B cell (primary cell): ENCODE measurements at regions not wholly inside any gene's neighbourhood (a gene's known extent, or its start where the extent isn't known, plus 50 kb on each side); places are given as distances from the start of the nearest gene placed in this dataset.

Experiments used
- ATAC-seq: fragments of 200-7000 bp; cut with Tn5 transposase; one replicate; pipeline ENCODE4 v1.10.0; 2021; ENCODE audit warnings: low read depth, mild to moderate bottlenecking, moderate number of reproducible peaks, moderate library complexity
- CTCF ChIA-PET: fragments of 350-600 bp; sonication (Branson Sonifier 250); formaldehyde crosslinking; loops from one replicate; lab custom pipeline; 2021; ENCODE audit warnings: antibody characterized with exemption, inconsistent platforms; lab: Charles Lee
- POLR2A ChIA-PET: fragments of 350-600 bp; sonication (Branson Sonifier 250); formaldehyde crosslinking; loops from one replicate; lab custom pipeline; 2021; ENCODE audit warnings: antibody characterized with exemption; lab: Charles Lee
- DNase-seq: peaks from one replicate; pipeline ENCODE4 v3.0.0; 2013
- H2AFZ ChIP-seq: 2 replicates; pipeline ENCODE4 v1.6.1; 2012; ENCODE audit warnings: mild to moderate bottlenecking, low read depth, low read length; ENCODE audit not compliant: insufficient read depth, poor library complexity, severe bottlenecking
- H3K27ac ChIP-seq, 2 donors: 1 replicate in 1 of 2; 2 replicates in 1 of 2; pipeline ENCODE4 v1.5.1; 2012 to 2013; ENCODE audit warnings: low read length in 2 of 2, mild to moderate bottlenecking in 2 of 2, moderate library complexity in 1 of 2
- H3K27me3 ChIP-seq, 4 experiments: fragments of 200-600 bp in 1 of 4; sonication (generic) in 1 of 4; replicated peaks in 1 of 4; 1 replicate in 2 of 4; 2 replicates in 2 of 4; pipeline versions ENCODE4 v1.6.1 to v1.7.0; 2013 to 2016; ENCODE audit warnings: low read length in 3 of 4, mild to moderate bottlenecking in 2 of 4, mixed read lengths in 1 of 4, moderate library complexity in 1 of 4; ENCODE audit not compliant: insufficient read depth in 4 of 4, control insufficient read depth in 3 of 4; ENCODE audit errors: control extremely low read depth in 1 of 4
- H3K36me3 ChIP-seq, 2 experiments: replicated peaks in 1 of 2; 1 replicate in 1 of 2; 2 replicates in 1 of 2; pipeline versions ENCODE4 v1.6.1 to v1.7.1; 2013; ENCODE audit warnings: low read length in 1 of 2; ENCODE audit not compliant: insufficient read depth in 2 of 2, control insufficient read depth in 1 of 2; ENCODE audit errors: control extremely low read depth in 1 of 2, extremely low read depth in 1 of 2
- H3K4me1 ChIP-seq, 2 donors: fragments of 200-600 bp in 1 of 2; sonication (generic) in 1 of 2; 1 replicate in 1 of 2; 2 replicates in 1 of 2; pipeline versions ENCODE4 v1.5.1 to v1.6.1; 2013 to 2017; ENCODE audit warnings: low read length in 2 of 2; ENCODE audit not compliant: control insufficient read depth in 2 of 2, insufficient read depth in 2 of 2
- H3K4me2 ChIP-seq: replicated peaks from 2 replicates; pipeline ENCODE3; 2012; ENCODE audit warnings: mild to moderate bottlenecking, low read depth, low read length; ENCODE audit not compliant: poor library complexity, severe bottlenecking
- H3K4me3 ChIP-seq, 5 experiments: fragments of 200-600 bp in 1 of 5; sonication (generic) in 1 of 5; 1 replicate in 3 of 5; 2 replicates in 2 of 5; pipeline versions ENCODE4 v1.5.1 to v1.7.0; 2011 to 2016; ENCODE audit warnings: low read length in 4 of 5, mild to moderate bottlenecking in 4 of 5, low read depth in 2 of 5, control low read depth in 1 of 5, moderate library complexity in 1 of 5; ENCODE audit not compliant: insufficient read depth in 1 of 5; ENCODE audit errors: control extremely low read depth in 1 of 5, extremely low read depth in 1 of 5
- H3K79me2 ChIP-seq: fragments of 200-600 bp; sonication (generic); one replicate; pipeline ENCODE4 v1.6.0; 2016; ENCODE audit warnings: low read length; ENCODE audit not compliant: control insufficient read depth, insufficient read depth
- H3K9ac ChIP-seq: fragments of 200-600 bp; sonication (generic); 2 replicates; pipeline ENCODE4 v1.6.1; 2017; ENCODE audit warnings: mild to moderate bottlenecking, low read length, moderate library complexity
- H3K9me3 ChIP-seq, 3 donors: one replicate each; pipeline versions ENCODE4 v1.6.1 to v1.7.1; 2013; ENCODE audit warnings: low read length in 2 of 3; ENCODE audit not compliant: control insufficient read depth in 2 of 3, insufficient read depth in 1 of 3; ENCODE audit errors: control extremely low read depth in 1 of 3
- H4K20me1 ChIP-seq: 2 replicates; pipeline ENCODE4 v1.6.0; 2012; ENCODE audit warnings: mild to moderate bottlenecking, low read length; ENCODE audit not compliant: insufficient read depth, control insufficient read depth, poor library complexity, severe bottlenecking
- H3K27ac Mint-ChIP-seq: one replicate; pipeline ENCODE4 v1.8.0; 2021; ENCODE audit warnings: mixed read lengths
- H3K27me3 Mint-ChIP-seq: one replicate; pipeline ENCODE4 v1.8.0; 2021; ENCODE audit warnings: mixed read lengths
- H3K4me1 Mint-ChIP-seq: one replicate; pipeline ENCODE4 v1.8.0; 2021; ENCODE audit warnings: mixed read lengths
- H3K4me3 Mint-ChIP-seq: one replicate; pipeline ENCODE4 v1.8.0; 2021; ENCODE audit warnings: mixed read lengths
- H3K9me3 Mint-ChIP-seq: one replicate; pipeline ENCODE4 v1.8.0; 2022; ENCODE audit warnings: mixed read lengths; ENCODE audit not compliant: insufficient read depth
- CTCF ChIP-seq: fragments of 200-600 bp; IDR thresholded peaks from one replicate; pipeline ENCODE4 v1.8.0; 2022; ENCODE audit warnings: antibody characterized with exemption, mild to moderate bottlenecking
- EZH2 ChIP-seq: IDR thresholded peaks from 2 replicates; pipeline ENCODE4 v1.6.1; 2012; ENCODE audit warnings: borderline replicate concordance, low read depth, mild to moderate bottlenecking, moderate library complexity, low read length; ENCODE audit not compliant: insufficient read depth, poor library complexity, severe bottlenecking
- WGBS: methylation state at CpG from one replicate; pipeline ENCODE4 v1.1.5; 2013; ENCODE audit warnings: missing lambda C conversion rate; ENCODE audit not compliant: insufficient coverage; 5-methylcytosine and 5-hydroxymethylcytosine counted together
- intact Hi-C: fragments of 100-400 bp; cut with micrococcal nuclease; formaldehyde crosslinking; loops from one replicate; pipeline ENCODE4 v1.10.0; 2022

GRCh38 chr1:181175356-181175910 is 86.9 kb downstream of the IER5 start:
- H3K27ac Mint-ChIP-seq = no peak overlapping the region
- peaks cover 0 to 15% (median 4%) of the 10 kb centered on the region in 3 donors for H3K9me3 ChIP-seq
- no peak overlapping the region for H3K4me2 ChIP-seq
- H3K9me3 Mint-ChIP-seq = no peaks in the 10 kb centered on the region
- H3K4me1 Mint-ChIP-seq = no peaks in the 10 kb centered on the region
- H3K9ac ChIP-seq = no peak overlapping the region
- peaks cover 0 to 2% (median 0%) of the 10 kb centered on the region in 4 experiments for H3K27me3 ChIP-seq
- DNase-seq (no peak), ATAC-seq (no peak)
- no peaks in the 10 kb centered on the region for H3K79me2 ChIP-seq
- no peaks in the 10 kb centered on the region for H3K36me3 ChIP-seq
- CTCF ChIA-PET = no interaction called here
- no peaks in the 10 kb centered on the region for H4K20me1 ChIP-seq
- no peaks in the 10 kb centered on the region for H3K4me1 ChIP-seq
- WGBS = 92% methylated on average over 6 of the region's 6 CpGs
- POLR2A ChIA-PET = no interaction called here
- intact Hi-C loops = no loop called here
- no peak overlapping the region for H3K4me3 Mint-ChIP-seq
- peaks cover 19% of the 10 kb centered on the region for H3K27me3 Mint-ChIP-seq
- H2AFZ ChIP-seq = no peak overlapping the region
- H3K27ac ChIP-seq = no peak overlapping the region
- H3K4me3 ChIP-seq = no peak overlapping the region
- TF ChIP-seq EZH2 (no peak), CTCF (no peak)

GRCh38 chr1:181175955-181176354 is 87.5 kb downstream of the IER5 start:
- H4K20me1 ChIP-seq = no peaks in the 10 kb centered on the region
- H3K9me3 ChIP-seq = peaks cover 0 to 15% (median 4%) of the 10 kb centered on the region in 3 donors
- 100% methylated on average over 5 of the region's 5 CpGs for WGBS
- peaks cover 0 to 2% (median 0%) of the 10 kb centered on the region in 4 experiments for H3K27me3 ChIP-seq
- intact Hi-C loops = no loop called here
- ChIA-PET POLR2A (no interaction called here), CTCF (no interaction called here)
- no peak overlapping the region for H3K9ac ChIP-seq
- no peaks in the 10 kb centered on the region for H3K4me1 ChIP-seq
- no peak for ATAC-seq
- no peaks in the 10 kb centered on the region for H3K36me3 ChIP-seq
- H3K4me3 ChIP-seq = no peak overlapping the region
- DNase-seq = no peak
- Mint-ChIP-seq H3K27me3 (peaks cover 19% of the 10 kb centered on the region), H3K4me3 (no peak overlapping the region), H3K27ac (no peak overlapping the region), H3K4me1 (no peaks in the 10 kb centered on the region), H3K9me3 (no peaks in the 10 kb centered on the region)
- no peak overlapping the region for H3K4me2 ChIP-seq
- no peak overlapping the region for H3K27ac ChIP-seq
- no peak overlapping the region for H2AFZ ChIP-seq
- no peak for TF ChIP-seq CTCF
- H3K79me2 ChIP-seq = no peaks in the 10 kb centered on the region
